GM18498 (cell line): ENCODE measurements at regions not wholly inside any gene's neighbourhood (a gene's known extent, or its start where the extent isn't known, plus 50 kb on each side); places are given as distances from the start of the nearest gene placed in this dataset.
A peak's percentile ranks its signal among the peaks of the same experiment; 100 is the strongest.

Source experiments
- ATAC-seq: cut with Tn5 transposase; IDR thresholded peaks from one replicate; pipeline ENCODE4 v1.9.1; 2021; ENCODE audit warnings: mild to moderate bottlenecking, moderate library complexity; ENCODE audit not compliant: unreplicated experiment

DNA sequence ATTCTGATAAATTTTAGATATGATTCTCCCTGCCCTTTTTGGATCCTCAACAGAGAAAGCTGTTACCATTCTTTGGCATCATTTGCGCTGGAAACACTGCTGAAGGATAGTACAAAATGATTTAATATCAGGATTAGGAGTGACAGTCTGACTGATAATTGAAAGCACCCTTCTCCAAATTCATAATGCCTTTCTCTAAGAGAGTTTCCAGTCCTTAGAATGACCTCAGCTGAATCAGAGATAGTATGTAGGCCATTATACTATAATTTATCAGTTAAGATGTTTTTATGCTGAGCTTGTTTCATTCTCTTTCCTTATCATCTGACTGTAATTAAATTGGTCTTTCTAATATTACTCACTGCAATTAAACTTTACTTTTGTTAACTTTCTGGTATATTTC lies 166.7 kb downstream of the ZNF326 start:
- no peak for ATAC-seq

DNA sequence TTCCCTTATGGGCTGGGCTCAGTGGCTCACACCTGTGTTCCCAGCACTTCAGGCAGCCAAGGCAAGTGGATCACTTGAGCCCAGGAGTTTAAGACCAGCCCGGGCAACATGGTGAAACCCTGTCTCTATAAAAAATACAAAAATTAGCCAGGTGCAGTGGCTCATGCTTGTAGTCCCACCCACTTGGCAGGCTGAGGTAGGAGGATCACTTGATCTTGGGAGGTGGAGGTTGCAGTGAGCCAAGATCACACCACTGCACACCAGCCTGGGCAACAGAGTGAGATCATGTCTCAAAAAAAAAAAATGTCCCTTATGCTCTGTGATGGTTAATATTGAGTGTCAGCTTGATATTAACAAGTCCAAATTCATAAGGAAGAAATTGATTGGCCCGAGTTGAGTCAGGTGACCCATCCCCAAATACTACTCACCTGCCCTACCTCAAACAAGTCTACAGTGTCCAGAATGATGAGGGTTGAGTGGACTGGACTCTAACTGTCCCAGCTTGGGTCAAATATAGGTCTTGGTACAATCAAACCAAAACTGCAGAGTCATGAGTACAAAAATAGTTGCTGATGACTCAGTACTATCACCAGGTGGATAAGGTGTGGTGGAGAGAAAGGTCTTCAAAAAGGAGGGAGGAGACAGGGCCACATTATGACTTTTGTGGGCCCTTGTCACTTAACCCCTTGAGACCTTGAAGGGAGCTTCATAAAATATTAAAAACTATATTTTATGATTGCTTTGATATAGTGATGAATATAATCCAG lies 161.0 kb downstream of the ZNF326 start:
- ATAC-seq: no peak

DNA sequence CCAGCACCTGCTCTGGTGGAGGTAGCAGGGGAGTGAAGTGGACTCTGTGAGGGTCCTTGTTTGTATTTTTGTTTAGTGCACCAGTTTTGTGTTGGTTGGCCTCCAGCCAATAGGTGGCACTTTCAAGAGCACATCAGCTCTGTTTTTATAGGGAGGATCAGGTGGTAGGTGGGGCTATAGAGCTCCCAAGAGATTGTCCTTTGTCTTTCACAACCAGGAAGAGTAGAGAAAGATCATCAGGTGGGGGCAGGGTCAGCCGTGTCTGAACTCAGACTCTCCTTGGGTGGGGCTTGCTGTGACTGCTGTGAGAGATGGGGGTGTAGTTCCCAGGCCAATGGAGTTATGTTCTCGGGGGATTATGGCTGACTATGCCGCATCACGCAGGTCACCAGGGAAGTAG lies 159.8 kb downstream of the ZNF326 start:
- ATAC-seq: no peak

DNA sequence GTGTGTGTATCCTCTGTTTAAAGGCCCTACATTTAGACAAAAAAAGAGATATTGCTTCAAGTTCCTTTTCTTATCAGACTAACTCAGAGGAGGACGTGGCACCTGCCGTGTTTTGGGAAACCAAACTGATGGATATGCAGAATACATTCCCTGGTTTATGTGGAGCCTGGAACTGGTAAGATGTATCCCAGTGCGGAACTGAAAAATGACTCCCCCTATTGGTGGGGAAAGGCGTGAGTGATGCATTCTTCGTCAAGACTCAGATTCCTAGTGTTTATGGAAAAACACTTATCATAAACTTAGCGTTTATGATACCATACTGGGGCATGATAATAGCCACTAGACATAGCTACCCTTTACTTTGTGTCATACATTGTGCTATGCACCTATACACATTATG lies 154.2 kb downstream of the ZNF326 start:
- ATAC-seq: no peak

DNA sequence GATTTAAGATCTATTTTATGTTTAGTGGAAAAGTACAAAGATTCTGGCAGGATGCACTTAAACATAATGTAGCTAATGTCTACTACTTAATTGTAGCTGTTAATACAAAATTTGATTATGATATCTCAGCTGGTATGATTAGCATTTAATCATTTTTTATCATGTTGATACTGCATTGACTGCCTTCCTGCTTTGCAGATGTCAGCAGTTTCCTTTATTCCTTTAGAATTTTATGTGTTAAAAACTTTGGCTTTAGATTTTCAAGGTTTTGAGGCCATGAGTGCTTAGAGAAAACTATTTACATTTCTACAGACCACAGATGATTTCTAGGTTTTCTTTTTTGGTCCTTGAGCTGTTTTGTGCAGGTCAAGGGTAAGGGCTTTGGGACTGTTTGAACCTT lies 152.2 kb downstream of the ZNF326 start:
- ATAC-seq: no peak

DNA sequence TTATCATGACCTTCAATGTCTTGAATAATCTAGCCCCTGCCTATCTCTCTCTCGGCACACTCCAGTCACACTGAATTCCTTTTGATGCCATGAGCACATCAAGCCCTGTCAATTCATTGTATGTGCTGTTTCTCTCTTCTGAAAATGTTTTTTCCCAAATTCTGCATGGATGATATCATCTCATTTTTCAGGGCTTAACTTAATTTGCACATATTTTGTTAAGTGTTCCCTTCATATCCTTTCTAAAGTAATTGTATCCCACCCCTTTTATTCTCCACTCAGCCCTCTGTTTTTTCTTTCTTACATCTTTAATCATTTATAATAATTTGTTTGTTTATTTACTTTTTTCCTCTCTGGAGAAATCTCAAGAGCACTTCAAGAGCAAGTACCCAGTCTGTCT lies 149.9 kb downstream of the ZNF326 start:
- no peak for ATAC-seq

DNA sequence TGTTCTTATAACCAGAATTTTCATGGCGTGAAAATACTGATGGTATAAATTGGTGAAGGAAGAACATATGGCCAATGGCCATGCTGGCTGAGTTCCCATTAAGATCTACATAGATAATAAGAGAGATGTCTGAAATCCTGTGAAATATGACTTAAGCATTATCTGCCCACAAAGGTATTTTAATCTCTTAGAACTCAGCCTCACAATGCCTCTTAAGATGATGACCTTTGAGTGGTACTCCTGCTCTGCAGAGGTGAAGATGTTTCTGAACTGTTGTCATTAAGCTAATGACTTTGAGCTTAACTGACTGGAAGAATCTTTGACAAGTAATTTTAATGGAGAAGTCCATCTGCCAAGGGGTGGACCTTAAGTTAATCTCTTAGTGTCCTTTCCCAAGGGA lies 148.7 kb downstream of the ZNF326 start:
- ATAC-seq: no peak

DNA sequence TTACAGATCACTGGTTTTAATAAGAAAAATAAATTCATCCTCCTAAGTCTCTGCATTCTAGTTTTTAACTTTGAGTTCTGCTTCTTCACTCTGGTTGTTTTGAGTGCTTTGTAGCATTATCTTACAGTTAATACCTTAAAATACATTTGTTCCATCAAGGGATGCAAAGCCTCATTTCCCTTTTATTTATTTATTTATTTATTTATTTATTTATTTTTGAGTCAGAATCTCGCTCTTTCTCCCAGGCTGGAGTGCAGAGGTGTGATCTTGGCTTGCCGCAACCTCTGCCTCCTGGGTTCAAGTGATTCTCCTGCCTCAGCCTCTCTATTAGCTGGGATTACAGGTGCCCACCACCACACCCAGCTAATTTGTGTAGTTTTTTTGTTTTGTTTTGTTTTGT lies 147.8 kb downstream of the ZNF326 start:
- ATAC-seq: no peak

DNA sequence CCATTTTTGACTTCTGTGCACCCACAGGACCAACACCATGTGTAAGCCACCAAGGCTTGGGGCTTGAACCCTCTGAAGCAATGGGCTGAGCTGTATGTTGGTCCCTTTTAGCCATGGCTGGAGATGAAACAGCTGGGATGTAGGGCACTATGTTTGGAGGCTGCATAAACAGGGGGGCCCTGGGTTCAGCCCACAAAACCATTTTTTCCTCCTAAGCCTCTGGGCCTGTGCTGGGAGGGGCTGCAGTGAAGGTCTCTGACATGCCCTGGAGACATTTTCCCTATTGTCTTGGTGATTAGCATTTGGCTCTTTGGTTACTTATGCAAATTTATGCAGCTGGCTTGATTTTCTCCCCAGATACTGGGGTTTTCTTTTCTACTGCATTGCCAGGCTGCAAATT lies 144.9 kb downstream of the ZNF326 start:
- no peak for ATAC-seq

DNA sequence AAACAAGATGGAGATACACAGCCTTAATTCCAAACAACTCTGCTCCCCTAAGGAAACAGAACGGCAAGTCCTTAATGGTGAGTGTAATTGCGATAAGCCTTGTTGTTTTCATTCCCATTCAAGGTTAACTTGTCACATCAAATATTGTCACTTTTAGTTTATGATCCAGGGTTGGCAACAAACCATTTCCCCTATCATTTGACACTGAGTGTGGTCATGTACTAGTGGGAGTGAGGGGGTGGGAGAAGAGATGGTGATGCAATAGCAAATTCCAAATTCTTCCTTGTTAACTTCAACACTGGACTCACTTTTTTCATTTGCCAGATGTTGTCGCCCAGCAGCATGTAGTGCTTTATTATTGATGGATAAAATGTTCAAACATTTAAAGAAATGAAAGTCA lies 140.4 kb downstream of the ZNF326 start:
- ATAC-seq: no peak

DNA sequence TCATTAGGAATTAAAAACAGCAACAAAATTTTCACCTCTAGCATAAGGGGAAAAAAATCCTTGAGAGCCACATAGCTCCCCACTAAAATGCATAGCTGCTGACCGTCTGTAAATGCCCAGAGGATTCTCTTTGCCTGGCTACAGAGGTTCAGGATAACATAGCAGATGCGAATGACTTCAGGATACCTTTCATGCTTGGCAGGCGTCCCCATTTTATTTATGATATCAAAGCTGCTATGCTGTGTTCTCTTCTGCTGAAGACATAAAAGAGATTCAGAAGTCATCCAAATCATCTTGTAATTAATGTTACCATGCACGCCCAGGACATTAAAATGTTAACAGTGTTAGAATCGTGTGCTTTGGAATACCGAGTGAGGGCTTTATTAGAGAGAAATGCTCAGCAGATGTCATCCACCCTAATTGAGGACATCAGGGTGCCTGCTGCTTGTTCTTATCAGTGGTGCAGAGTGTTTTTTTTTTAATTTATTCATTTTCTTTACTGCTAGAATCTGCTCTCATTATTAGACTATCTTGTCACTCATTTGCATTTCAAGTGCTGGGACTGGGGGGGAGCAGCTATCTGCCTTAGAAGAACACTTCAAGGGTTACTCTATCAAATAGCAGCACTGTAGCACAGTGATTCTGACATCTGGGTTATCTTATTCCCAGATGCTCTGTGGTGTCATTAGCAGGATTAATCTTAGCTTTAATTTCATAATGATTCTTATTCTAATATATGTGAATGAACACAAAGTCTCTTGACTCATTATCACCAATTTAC lies 139.5 kb downstream of the ZNF326 start:
- ATAC-seq: no peak

DNA sequence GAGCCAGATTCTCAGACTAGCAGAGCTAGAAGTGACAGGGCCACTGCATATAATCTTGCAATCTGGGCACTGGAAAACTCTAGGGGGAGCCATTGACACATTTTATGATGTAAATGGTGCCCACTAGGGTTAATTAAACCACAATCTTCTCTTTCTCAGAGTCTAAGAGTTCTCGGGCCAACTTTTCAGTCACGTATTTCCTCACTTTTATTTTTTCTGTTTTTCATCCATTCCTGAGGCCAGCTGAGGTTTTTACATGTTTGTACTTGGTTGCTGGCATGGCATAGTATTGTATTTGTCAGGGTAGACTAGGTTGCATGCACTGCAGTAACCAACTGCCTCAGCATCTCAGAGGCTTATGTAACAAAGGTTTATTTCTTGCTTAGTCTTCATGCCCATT lies 138.2 kb downstream of the ZNF326 start:
- no peak for ATAC-seq

DNA sequence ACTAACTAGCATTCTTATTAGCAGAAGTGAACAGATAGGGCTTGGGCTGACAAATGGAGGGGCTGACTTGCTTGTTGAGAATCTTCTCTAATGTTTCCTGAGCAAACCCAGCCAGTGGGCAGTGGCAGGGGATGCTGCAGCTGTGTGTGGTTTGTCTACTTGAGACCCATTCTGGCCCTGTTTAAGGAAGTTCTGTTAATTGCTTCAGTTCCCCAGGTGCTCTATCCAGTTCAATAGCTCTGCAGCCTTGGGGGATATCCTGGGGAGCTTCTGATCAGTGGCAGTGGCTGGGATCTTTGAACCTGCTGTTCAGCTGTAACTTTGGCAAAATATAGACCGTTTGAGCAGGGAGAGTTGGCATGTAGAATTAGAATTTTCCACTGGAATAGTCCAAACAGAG lies 137.4 kb downstream of the ZNF326 start:
- ATAC-seq: no peak

DNA sequence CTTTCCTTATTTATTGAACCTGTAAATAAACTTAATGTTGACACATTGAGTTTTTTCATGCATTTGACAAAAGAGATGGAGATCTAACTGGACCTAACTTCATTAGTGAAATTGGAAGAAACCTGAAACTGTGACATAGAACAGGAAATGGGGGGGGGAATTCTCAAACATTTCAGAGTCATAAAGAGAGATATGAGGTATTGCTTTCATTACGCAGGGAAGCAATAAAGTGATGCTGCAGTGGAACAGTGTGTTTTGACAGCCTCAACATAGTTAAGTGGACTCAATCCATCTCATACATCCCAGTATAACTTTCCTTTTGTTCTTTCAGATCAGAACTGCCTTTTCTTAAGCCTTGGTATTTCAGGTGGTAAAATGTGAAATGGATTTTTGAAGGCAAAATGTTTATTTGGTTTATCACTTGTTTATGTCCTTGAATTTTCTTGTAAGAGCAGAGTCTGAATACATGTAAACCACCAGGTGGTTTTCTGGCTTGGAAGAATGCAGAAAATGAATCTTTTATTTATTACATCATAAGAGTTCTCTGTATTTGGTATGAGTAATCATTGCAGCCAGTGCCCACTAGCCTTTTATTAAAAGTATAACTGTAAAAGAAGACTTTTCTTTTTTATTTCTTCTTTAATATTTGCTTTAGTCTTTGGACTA lies 132.5 kb downstream of the ZNF326 start:
- ATAC-seq: peak; percentile 68

DNA sequence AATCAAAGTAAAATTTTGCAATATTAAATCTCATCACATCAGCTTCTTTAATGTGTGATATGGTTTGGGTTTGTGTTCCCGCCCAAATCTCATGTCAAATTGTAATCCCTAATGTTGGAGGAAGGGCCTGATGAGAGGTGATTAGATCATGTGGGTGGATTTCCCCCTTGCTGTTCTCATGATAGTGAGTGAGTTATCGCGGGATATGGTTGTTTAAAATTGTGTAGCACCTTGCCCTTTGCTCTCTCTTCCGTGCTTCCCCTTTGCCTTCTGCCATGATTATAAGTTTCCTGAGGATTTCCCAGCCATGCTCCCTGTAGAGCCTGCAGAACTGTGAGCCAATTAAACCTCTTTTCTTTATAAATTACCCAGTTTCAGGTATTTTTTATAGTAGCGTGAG lies 131.9 kb downstream of the ZNF326 start:
- ATAC-seq: no peak

DNA sequence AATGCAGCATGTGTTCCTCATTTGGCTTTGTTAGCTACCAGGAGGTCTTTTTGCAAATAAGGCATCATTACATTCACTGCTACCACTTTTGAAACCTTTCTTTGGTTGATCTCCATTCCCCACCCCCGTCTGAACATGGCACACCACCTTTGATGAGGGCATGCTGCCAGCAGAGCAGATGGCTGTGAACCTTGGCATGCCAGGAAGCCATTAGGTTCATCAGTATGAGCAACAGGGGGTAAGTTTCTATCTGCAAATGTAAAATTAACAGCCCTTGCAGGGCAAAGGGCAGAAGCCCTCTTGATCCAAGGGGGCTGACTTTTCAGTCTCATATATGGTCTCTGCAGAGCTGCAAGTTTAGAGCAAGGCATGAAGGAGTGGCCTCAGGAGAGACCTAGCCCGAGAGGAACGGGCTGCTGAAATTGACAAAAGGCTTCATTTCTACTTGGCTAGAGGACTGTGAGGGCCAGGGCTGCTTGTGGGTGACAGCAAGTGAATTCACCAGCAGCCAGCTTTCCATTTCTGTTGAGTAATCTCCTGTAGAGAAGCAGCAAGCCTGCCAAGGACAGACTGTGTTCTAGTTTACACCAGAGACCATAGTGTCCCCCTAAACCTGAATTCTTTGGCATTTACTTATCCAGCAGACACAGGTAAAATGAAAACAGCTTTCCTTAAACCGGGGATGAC lies 127.9 kb downstream of the ZNF326 start:
- ATAC-seq: no peak

DNA sequence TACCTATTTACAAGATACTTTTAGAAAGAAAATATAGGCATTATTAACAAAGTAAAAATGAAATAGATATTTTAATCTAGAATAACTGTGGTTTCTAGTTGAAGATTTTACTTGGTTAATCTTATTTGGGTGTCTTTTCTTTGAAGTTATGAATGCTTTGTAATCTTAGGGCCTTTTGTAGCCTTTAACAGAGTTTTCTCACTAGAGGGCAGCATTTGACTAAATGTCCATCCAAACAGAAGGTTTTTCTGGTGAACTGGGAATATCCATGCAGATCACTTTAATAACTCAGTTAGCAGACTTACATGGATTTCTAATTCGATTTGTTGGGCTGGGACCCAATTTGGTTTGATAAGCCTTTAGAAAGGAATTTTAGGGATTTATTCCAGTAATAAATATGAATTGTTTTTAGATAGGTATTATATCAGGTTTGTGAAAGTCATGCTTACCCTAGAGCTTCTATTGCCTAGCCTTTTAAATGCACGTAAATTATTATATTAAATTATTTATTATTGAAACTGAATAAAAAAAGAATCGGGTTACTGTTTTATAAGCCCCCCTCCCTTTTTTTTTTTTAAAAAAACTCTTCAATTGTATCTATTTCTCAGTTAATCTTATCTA lies 119.7 kb downstream of the ZNF326 start:
- ATAC-seq: no peak

DNA sequence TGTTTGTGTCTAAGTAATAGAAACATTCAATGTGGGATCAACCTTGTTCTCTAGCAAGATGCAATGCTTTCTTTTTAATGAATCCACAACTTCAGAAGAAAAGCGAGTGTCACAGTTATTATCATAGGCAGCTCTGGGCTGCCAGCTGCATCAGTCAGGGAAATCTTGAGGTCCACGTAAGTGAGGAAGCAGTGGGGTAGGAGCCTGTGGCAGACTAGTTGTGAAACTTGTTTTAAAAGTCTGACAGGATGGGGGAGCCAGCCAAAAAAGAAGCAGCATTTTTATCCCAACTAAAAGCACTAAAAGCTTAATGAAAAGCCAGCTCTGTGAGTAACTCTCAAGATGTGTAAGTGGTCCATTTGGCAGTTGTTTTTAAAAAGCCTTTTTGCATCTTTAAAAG lies 113.1 kb downstream of the ZNF326 start:
- no peak for ATAC-seq

DNA sequence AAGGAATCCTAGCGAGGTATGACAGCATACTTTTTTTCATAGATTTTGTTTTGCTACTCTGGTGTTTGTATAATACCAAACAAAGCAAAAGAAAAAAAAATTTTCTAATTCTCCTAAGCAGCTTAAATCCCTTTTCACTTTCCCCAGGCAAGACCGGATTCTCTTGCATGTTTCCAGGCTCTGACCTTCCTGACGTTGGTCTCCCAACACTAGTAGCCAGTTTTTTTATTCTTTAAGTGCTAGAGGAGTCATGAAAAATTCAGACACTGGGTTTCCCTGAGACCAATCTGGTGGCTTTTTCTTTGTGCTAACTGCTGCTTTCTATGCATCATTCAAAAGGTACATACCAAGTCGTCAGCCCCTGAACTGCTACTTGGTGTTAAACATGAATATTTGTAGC lies 111.4 kb downstream of the ZNF326 start:
- ATAC-seq: no peak

DNA sequence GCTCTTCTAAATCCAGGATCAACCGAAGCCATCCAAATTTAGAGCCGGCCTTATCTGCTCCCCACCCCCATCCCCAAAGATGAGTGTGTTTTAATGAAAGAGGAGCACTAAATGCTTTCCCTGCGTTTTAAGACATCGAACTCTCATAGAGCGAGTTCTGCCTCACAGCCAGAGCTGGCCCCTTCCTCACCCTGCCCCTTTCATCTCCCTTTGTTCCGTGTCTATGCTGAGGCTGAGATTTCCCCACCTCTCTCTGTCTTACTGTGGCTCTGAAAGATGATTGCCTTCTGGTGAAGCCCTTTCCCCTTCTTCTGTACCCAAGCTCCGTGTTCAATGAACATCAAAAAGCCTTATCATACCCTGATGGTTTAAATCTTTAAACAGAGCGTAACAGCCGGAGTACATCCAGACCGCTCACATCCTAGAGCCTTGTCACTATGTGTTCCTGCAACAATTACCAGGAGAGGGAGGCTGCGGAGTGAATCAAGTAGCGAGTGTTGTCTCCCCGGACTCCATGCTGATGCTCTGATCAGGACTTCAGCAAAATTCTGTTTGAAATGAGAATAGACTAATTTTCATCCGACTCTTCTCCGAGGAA lies 110.1 kb downstream of the ZNF326 start:
- no peak for ATAC-seq

DNA sequence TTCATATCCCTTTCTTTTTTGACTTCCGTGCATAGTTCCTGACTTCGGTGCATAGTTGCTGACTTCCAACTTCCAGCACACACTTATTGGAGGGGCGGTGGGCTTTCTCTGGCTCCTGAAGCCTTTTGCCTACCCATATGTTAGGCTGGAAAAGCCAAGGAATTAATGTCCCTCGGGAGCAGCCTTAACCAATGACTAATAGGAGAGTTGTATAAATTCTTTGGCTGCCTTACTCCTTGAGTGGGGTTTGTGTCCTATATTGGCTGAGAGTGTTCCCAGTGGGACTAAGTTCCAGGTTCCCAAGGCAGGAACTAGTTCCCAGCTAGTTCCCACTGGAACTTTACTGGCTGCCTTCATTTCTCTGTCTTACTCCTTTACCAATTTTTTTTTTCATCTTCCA lies 105.7 kb downstream of the ZNF326 start:
- no peak for ATAC-seq
